SU-DHL-6 (cell line): ENCODE measurements at regions not wholly inside any gene's neighbourhood (a gene's known extent, or its start where the extent isn't known, plus 50 kb on each side); places are given as distances from the start of the nearest gene placed in this dataset.

Experiments
- EZH2phosphoT487 ChIP-seq: fragments of 200-600 bp; sonication (generic), shearing (Covaris generic); conservative IDR thresholded peaks from 2 replicates; pipeline ENCODE4 v1.6.1; 2018; ENCODE audit warnings: mild to moderate bottlenecking, antibody characterized with exemption, low read length, moderate library complexity, mixed read lengths
- TF ChIP-seq, protein P1 (sequence below): fragments of 200-600 bp; sonication (generic); IDR thresholded peaks from one replicate; pipeline ENCODE4 v1.5.1; 2017; ENCODE audit warnings: antibody characterized with exemption, mild to moderate bottlenecking, low read length, moderate library complexity; ENCODE audit not compliant: insufficient read depth, poor library complexity, severe bottlenecking

DNA sequence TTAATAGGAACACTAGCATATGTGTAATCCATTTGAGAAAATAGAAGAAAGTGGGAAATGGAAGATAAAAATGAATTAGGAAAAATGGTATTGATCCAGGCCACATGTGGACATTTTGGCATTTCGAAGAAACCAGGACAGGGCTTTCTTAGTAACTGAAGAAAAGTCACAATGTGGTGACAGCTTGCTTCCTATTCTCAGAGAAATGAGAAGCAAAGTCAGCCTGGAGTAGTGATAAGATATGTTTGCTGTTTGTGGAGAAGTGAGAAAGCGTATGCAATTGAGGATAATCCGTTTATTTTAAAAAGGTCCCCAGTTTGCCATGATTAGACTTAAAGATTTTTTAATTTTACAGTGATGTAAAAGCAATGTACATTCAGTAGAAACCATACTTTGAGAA lies 127.9 kb downstream of the SLITRK6 start:
- TF ChIP-seq, protein P1, sequence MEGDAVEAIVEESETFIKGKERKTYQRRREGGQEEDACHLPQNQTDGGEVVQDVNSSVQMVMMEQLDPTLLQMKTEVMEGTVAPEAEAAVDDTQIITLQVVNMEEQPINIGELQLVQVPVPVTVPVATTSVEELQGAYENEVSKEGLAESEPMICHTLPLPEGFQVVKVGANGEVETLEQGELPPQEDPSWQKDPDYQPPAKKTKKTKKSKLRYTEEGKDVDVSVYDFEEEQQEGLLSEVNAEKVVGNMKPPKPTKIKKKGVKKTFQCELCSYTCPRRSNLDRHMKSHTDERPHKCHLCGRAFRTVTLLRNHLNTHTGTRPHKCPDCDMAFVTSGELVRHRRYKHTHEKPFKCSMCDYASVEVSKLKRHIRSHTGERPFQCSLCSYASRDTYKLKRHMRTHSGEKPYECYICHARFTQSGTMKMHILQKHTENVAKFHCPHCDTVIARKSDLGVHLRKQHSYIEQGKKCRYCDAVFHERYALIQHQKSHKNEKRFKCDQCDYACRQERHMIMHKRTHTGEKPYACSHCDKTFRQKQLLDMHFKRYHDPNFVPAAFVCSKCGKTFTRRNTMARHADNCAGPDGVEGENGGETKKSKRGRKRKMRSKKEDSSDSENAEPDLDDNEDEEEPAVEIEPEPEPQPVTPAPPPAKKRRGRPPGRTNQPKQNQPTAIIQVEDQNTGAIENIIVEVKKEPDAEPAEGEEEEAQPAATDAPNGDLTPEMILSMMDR = no peak
- no peak for TF ChIP-seq EZH2phosphoT487
